ENCODE measurements at regions not wholly inside any gene's neighbourhood (a gene's known extent, or its start where the extent isn't known, plus 50 kb on each side); places are given as distances from the start of the nearest gene placed in this dataset.
"Not testable (repeated sequence)": the region's sequence is repeated elsewhere in the genome, so short reads cannot be mapped to it uniquely, and the experiment has no call there.

DNA sequence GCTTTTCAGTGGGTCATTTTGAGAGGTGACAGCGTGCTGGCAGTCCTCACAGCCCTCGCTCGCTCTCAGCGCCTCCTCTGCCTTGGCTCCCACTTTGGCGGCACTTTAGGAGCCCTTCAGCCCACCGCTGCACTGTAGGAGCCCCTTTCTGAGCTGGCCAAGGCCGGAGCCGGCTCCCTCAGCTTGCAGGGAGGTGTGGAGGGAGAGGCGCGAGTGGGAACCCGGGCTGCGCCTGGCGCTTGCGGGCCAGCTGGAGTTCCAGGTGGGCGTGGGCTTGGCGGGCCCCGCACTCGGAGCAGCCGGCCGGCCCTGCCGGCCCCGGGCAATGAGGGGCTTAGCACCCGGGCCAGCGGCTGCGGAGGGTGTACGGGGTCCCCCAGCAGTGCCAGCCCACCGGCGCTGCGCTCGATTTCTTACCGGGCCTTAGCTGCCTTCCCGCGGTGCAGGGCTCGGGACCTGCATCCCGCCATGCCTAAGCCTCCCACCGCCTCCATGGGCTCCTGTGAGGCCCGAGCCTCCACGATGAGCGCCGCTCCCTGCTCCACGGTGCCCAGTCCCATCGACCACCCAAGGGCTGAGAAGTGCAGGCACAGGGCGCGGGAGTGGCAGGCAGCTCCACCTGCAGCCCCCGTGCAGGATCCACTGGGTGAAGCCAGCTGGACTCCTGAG, 289.1 kb upstream of the UBE2E3 start:
- H3K27ac ChIP-seq (ENCODE audit: low read depth, low read length); H3K27ac Mint-ChIP-seq; H3K9me3 Mint-ChIP-seq; H3K9me3 ChIP-seq (ENCODE audit: control insufficient read depth, low read length); H3K27me3 Mint-ChIP-seq (ENCODE audit: insufficient read depth); H3K9ac ChIP-seq (ENCODE audit: extremely low read depth, low read length, poor library complexity, severe bottlenecking); H3K27me3 ChIP-seq (ENCODE audit: control insufficient read depth, insufficient read depth, low read length, poor library complexity, severe bottlenecking); H3K4me3 Mint-ChIP-seq; H3K36me3 Mint-ChIP-seq (ENCODE audit: low read depth); DNase-seq; H3K4me1 Mint-ChIP-seq; H3K4me3 ChIP-seq (ENCODE audit: low read length); H3K36me3 ChIP-seq (ENCODE audit: control insufficient read depth, insufficient read depth, low read length); H3K4me1 ChIP-seq (ENCODE audit: control insufficient read depth, insufficient read depth, low read length): not testable (repeated sequence)
- 96 to 100% methylated on average over 15 to 45 of the region's 45 CpGs for WGBS, 2 experiments (ENCODE audit: insufficient coverage in 1 of 2, insufficient read length in 1 of 2)

DNA sequence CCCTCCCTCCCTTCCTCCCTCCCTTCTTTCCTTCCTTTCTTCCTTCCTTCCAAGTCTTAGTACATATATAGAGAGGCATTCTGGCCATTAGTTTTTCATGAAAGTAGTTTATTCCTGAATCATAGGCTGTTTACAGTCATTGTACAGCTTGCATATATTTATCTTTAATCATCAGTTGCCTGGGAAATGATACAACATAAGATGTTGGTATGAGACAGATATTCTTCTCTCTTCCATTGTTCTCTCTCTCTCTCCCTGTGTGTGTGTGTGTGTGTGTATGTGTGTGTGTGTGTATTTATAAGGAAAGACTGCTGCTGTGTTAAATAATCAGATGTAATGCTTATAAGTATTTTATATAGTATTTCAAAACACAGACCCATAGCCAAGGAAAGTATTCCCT, 289.8 kb upstream of the UBE2E3 start:
- H3K27ac ChIP-seq (ENCODE audit: low read depth, low read length) = no peak overlapping the region
- no peaks in the 10 kb centered on the region for H3K36me3 ChIP-seq (ENCODE audit: control insufficient read depth, insufficient read depth, low read length)
- H3K27me3 Mint-ChIP-seq (ENCODE audit: insufficient read depth) = no peaks in the 10 kb centered on the region
- no peak overlapping the region for H3K4me3 ChIP-seq (ENCODE audit: low read length)
- TF ChIP-seq, protein P1, sequence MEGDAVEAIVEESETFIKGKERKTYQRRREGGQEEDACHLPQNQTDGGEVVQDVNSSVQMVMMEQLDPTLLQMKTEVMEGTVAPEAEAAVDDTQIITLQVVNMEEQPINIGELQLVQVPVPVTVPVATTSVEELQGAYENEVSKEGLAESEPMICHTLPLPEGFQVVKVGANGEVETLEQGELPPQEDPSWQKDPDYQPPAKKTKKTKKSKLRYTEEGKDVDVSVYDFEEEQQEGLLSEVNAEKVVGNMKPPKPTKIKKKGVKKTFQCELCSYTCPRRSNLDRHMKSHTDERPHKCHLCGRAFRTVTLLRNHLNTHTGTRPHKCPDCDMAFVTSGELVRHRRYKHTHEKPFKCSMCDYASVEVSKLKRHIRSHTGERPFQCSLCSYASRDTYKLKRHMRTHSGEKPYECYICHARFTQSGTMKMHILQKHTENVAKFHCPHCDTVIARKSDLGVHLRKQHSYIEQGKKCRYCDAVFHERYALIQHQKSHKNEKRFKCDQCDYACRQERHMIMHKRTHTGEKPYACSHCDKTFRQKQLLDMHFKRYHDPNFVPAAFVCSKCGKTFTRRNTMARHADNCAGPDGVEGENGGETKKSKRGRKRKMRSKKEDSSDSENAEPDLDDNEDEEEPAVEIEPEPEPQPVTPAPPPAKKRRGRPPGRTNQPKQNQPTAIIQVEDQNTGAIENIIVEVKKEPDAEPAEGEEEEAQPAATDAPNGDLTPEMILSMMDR (conservative IDR thresholded peaks at IDR 0.05) = no peak
- DNase-seq = no peak
- no peaks in the 10 kb centered on the region for H3K4me1 ChIP-seq (ENCODE audit: control insufficient read depth, insufficient read depth, low read length)
- H3K27ac Mint-ChIP-seq = no peak overlapping the region
- no peak overlapping the region for H3K4me3 Mint-ChIP-seq
- no peaks in the 10 kb centered on the region for H3K27me3 ChIP-seq (ENCODE audit: control insufficient read depth, insufficient read depth, low read length, poor library complexity, severe bottlenecking)
- H3K36me3 Mint-ChIP-seq (ENCODE audit: low read depth) = no peaks in the 10 kb centered on the region
- no peak overlapping the region for H3K9ac ChIP-seq (ENCODE audit: extremely low read depth, low read length, poor library complexity, severe bottlenecking)
- H3K9me3 Mint-ChIP-seq = no peaks in the 10 kb centered on the region
- no peaks in the 10 kb centered on the region for H3K9me3 ChIP-seq (ENCODE audit: control insufficient read depth, low read length)
- H3K4me1 Mint-ChIP-seq = peaks cover 15% of the 10 kb centered on the region

DNA sequence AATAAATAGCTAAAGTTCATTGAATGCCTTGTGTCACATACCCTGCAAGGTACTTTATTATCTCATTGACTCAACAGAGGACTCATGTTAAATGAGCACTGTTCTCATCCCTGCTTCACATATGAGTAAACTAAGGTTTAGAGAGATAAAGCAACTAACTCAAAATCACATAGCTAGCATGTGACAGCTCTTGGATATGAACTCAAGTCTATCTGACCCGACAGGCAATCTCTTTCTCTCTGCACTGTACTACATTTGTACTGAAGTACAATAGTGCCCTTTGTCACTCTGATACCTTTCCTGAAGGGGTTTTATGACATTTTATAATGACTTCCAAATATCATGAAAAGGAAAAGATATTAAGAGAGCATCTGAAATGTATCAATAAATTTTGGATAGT, 297.5 kb upstream of the UBE2E3 start:
- no peaks in the 10 kb centered on the region for H3K9me3 ChIP-seq (ENCODE audit: control insufficient read depth, low read length)
- no peak overlapping the region for H3K4me3 ChIP-seq (ENCODE audit: low read length)
- Mint-ChIP-seq H3K4me3 (no peak overlapping the region), H3K27ac (no peak overlapping the region), H3K9me3 (no peaks in the 10 kb centered on the region), H3K4me1 (peaks cover 31% of the 10 kb centered on the region), H3K27me3 (ENCODE audit: insufficient read depth) (no peaks in the 10 kb centered on the region), H3K36me3 (ENCODE audit: low read depth) (no peaks in the 10 kb centered on the region)
- H3K36me3 ChIP-seq (ENCODE audit: control insufficient read depth, insufficient read depth, low read length) = no peaks in the 10 kb centered on the region
- H3K27me3 ChIP-seq (ENCODE audit: control insufficient read depth, insufficient read depth, low read length, poor library complexity, severe bottlenecking) = no peaks in the 10 kb centered on the region
- no peak for DNase-seq
- H3K27ac ChIP-seq (ENCODE audit: low read depth, low read length) = no peak overlapping the region
- no peak overlapping the region for H3K9ac ChIP-seq (ENCODE audit: extremely low read depth, low read length, poor library complexity, severe bottlenecking)
- 94% methylated on average over 1 of the region's 1 CpG; no CpG with 5 or more reads in 1 of the 2 experiments for WGBS, 2 experiments (ENCODE audit: insufficient coverage in 1 of 2, insufficient read length in 1 of 2)
- no peaks in the 10 kb centered on the region for H3K4me1 ChIP-seq (ENCODE audit: control insufficient read depth, insufficient read depth, low read length)
- TF ChIP-seq, protein P1 (conservative IDR thresholded peaks at IDR 0.05) = no peak

DNA sequence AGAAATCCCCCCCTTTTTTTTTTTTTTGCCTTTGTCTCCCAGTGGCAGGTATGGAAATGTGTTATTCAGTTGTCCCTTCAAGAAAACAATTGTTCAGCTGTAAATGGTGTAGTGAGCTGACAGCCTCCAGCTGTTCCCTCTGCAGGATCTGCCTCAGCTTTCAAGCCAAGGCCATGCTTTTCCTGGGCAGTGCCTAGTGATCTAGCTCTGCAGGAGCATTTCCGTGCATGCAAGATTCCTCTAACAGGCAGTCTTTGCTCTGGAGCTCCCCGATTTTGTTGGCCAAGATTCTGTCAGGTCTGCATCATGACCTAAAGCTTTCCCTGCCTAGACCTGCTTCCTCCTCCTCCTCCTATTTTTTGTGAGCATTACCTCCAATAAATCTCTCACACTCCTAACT, 300.7 kb upstream of the UBE2E3 start:
- Histone ChIP-seq H3K4me1 (ENCODE audit: control insufficient read depth, insufficient read depth, low read length) (no peaks in the 10 kb centered on the region), H3K27ac (ENCODE audit: low read depth, low read length) (no peak overlapping the region), H3K9me3 (ENCODE audit: control insufficient read depth, low read length) (no peaks in the 10 kb centered on the region), H3K4me3 (ENCODE audit: low read length) (no peak overlapping the region), H3K27me3 (ENCODE audit: control insufficient read depth, insufficient read depth, low read length, poor library complexity, severe bottlenecking) (no peaks in the 10 kb centered on the region), H3K36me3 (ENCODE audit: control insufficient read depth, insufficient read depth, low read length) (no peaks in the 10 kb centered on the region), H3K9ac (ENCODE audit: extremely low read depth, low read length, poor library complexity, severe bottlenecking) (no peak overlapping the region)
- no peaks in the 10 kb centered on the region for H3K9me3 Mint-ChIP-seq
- no peak overlapping the region for H3K4me3 Mint-ChIP-seq
- H3K4me1 Mint-ChIP-seq = peaks cover 10% of the 10 kb centered on the region
- H3K36me3 Mint-ChIP-seq (ENCODE audit: low read depth) = no peaks in the 10 kb centered on the region
- peak; percentile 76 for DNase-seq
- H3K27me3 Mint-ChIP-seq (ENCODE audit: insufficient read depth) = no peaks in the 10 kb centered on the region
- no peak overlapping the region for H3K27ac Mint-ChIP-seq
- TF ChIP-seq, protein P1 (conservative IDR thresholded peaks at IDR 0.05) = no peak
- 16 to 21% methylated on average over 2 of the region's 2 CpGs for WGBS, 2 experiments (ENCODE audit: insufficient coverage in 1 of 2, insufficient read length in 1 of 2)
